ENCODE measurements at regions not wholly inside any gene's neighbourhood (a gene's known extent, or its start where the extent isn't known, plus 50 kb on each side); places are given as distances from the start of the nearest gene placed in this dataset.

DNA sequence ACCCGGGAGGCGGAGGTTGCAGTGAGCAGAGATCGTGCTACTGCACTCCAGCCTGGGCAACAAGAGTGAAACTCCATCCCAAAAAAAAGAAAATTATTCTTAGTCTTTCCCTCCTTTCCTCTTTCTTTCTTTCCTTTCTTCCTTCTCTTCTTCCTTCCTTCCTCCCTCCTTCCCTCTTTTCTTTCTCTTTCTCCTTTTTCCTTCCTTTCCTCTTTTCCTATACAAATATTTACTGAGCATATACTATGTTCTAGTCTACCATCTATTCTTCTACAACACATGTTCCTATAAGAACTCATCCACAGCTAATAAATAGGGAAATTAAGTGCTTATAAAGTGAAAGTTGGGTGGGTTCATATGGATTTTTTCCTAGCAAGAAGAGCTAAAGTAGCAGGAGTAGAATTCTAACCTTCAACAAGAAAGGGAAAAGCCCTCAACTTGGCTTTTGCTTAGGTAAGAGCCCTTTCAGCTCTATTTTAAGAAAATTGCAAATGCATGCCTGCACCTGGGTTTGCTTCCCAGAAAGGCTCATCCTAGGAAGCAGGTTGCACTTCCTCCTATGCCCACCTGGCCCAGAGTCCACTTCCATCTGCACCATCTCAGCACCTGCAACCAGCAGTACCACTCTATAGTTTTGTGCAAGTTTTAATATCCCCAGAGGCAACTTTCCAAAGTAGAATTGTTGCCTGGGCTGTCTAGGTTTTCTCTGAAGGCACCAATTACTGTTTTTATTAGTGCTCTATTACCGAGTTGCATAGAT is 122.0 kb upstream of the CCND2 start:
- TF ChIP-seq EZH2 (IDR thresholded peaks at IDR 0.05; ENCODE audit: borderline replicate concordance, control insufficient read depth, low read depth, low read length) (no peak), EGR1 (IDR thresholded peaks at IDR 0.05; ENCODE audit: borderline replicate concordance in 1 of 2, low read depth in 2 of 2, low read length in 2 of 2) (no peak)
